HG03571 (cell line): ENCODE measurements at regions not wholly inside any gene's neighbourhood (a gene's known extent, or its start where the extent isn't known, plus 50 kb on each side); places are given as distances from the start of the nearest gene placed in this dataset.

ENCODE experiments used
- ATAC-seq: cut with Tn5 transposase; IDR thresholded peaks from one replicate; pipeline ENCODE4 v1.9.1; 2021; ENCODE audit not compliant: unreplicated experiment

- no peak for ATAC-seq
These were observed 107.4 kb upstream of the ESRRG start for GRCh38 chr1:216830424-216831210.

DNA sequence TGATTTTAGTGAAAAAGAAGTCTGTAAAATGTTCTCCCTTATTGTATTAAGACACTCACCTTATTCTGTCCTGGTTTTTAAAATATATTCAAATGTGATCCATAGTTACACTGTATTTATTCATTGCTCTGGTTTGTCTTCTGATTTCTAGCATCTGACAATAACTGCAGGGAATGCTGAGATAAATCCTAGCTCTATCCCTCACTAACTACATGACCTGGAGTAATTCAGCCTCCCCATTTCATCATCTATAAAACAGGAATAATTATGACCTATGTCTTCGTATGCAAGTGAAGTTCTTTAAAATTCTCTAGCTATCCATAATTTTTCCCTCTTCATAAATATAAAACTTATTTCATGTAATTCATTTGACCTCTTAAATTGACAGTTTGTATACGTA, 104.0 kb upstream of the ESRRG start:
- ATAC-seq = no peak

DNA sequence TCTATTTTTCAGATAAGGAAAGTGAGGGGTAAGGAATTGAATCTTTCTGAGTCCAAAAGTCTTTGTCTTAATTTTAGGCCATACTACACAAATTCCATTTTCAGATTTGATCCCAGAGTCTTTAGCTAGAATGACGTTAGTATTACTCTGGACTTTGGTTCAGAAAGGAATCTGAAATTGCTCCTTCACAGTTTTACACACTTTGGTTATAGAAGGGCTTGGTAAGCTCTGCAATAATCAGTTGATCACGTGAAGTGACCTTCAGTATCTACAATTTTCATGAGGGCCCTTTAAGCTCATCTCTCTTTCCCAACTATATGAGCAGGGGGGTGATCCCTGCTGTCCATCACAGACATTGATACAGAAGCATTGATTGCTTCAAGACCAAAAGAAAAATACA, 103.4 kb upstream of the ESRRG start:
- no peak for ATAC-seq

DNA sequence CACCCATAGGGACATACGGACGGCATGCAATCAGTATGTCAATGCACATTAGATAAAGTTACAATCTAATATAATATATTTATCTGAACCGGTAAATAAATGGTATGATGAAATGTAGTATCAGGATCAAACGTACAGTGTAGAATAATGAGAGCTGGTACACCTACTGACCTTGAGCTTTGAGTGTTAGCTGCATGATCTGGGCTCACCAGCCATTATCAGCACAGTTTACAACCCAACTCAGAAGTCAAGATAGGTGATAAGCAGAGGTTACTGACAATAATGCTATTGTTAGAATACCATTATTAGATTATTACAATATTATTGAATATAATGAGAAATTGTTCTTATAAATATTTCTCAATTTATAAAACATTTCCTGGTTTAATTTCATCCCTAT, 103.0 kb upstream of the ESRRG start:
- ATAC-seq = no peak

DNA sequence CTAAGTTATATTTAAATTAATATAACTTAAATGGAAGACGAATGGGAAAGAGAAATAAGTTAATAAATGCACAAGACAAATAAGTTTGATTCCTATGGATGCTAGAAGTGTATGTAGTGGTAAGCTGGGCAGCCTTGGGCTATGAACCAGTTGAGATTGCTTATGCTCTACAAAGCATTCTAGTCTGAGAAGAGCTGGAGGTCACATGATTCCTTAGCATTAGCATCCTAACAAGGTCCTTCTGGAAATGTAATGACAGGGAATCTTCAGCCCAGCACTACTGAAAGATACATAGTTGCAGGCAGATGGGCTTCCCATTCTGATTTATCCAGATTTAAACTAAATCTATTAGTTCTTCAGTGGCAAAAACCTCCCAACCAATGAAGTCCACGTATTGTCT, 102.3 kb upstream of the ESRRG start:
- no peak for ATAC-seq

DNA sequence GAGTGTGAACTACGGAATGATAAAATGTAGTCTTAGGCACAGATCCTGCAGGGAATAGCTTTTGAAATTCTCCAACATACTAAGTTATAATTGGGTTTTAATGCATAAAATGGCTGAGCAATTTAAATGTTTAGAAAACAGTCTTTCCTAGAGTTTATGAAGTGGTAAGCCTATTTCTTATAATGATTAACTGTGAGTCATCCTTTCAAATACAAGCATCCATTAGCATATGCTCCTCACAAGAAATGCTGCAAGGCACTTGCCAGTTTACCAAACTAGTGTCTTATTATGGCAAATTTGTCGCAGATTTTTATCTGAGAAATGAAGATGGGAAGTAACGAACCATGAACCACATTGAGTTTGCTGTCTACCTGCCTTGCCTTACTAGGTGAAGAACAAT, 101.3 kb upstream of the ESRRG start:
- ATAC-seq = no peak

DNA sequence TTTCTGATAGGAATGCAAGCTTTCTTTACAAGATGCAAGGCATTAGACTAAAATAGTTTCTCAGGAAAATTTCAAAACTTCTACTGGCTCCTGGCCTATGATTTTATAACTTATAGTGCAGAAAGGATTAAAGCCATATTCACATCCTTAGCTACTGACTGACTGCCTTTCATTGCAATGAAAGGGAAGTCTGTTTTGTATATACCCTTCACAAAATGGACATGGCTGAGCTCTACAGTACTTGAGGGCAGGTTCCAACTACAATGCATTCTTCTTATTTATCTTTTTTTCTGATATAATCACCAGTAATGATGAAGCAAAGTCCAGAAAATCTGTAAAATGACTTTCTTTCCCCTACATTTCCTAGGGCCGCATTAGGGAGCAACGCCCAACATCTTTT, 100.5 kb upstream of the ESRRG start:
- no peak for ATAC-seq

GRCh38 chr1:216822480-216822879, 99.3 kb upstream of the ESRRG start:
- no peak for ATAC-seq

GRCh38 chr1:216820345-216820744, 97.1 kb upstream of the ESRRG start:
- no peak for ATAC-seq

- ATAC-seq = no peak
These were observed 95.1 kb upstream of the ESRRG start for GRCh38 chr1:216818284-216818683.

DNA sequence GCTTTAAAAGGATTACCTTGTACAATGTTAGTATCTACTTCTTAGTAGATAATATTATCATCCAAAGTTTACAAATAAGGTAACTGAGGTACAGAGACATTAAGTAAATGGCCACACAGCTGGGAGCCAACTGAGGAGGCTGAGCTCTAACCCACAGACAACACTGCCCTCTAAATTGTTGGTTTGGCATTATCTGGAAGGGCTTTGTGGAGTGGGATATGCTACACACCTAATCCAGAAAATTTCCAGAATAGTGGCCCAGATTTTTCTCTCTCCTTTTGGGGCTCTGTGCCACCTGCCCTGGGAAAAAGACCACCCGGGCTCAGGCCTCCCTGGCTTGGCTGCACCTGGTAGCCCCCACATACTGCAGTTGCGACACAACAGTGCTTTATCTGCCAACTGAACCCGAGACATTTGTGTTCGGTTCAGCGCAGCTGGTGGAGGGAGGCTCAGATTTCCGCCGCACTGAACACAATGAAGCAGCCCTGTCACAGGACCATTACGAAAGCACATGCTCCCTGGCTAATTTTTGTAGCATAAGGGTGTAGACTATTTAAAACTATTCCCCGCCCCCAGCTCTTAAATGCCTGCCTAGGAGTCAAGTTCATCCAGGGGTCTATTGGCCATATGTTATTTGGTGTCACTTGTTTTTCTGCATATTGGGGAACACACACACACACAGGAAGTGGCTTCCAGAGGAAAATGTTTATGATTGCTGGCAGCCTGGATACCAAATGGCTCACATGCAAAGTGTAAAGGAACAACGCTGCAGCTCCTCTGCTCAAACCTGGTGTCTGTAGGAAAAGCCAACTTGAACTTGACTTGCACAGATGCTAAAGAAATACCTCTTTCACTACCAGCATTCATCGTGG, 92.3 kb upstream of the ESRRG start:
- ATAC-seq = no peak

DNA sequence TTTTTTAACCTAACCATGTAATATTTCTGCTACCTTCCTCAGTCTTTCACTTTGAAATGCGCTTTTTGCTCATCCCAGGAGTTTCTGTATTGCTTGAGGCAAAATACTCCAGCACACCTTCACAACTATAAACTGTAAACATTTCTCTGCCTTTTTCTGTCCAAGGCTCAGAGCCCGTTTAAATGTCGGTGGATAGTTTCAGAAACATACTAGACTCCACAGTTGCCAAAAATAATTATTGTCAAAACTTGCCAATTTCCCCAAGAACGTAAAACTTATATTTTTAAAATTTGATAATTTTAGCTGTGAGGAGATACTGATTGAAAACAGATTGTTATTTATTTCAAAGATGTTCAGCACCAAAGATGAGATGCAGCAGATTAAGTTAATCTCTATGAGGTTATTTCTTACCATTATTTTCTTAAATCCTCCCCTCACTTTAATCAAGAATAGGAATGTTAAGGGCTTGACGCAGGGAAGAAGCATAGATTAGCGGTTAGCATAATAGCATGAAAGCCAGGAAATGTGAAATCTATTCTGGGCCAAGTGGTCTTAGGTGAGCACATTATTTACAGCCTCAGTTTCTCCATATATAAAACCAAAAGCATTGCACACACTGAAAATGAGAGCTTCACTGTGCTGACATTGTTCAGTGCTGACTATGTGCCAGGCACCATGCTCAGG, 91.5 kb upstream of the ESRRG start:
- no peak for ATAC-seq

- ATAC-seq = no peak
These were observed 89.7 kb upstream of the ESRRG start for GRCh38 chr1:216812966-216813365.

GRCh38 chr1:216809649-216810048, 86.4 kb upstream of the ESRRG start:
- ATAC-seq = no peak

- ATAC-seq = no peak
These were observed 84.5 kb upstream of the ESRRG start for GRCh38 chr1:216807696-216808095.

DNA sequence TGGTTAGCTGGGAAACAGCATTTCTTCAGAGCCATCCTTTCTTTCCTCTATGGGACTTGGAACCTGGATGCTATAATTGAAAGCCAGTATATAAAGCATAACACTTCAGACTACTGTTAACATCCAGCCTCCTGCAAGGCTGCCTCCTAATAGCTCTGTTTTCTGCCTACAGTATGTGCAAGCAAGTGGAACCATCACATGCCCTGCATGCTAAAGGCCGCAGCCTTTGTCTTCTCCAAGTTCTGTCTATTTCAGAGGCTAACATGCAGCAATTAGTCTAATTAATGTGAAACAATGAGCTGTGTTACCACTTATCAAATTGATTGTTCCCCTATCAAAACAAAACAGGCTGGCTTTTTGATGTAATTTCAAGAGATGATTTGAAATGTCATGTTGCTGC, 82.7 kb upstream of the ESRRG start:
- no peak for ATAC-seq

DNA sequence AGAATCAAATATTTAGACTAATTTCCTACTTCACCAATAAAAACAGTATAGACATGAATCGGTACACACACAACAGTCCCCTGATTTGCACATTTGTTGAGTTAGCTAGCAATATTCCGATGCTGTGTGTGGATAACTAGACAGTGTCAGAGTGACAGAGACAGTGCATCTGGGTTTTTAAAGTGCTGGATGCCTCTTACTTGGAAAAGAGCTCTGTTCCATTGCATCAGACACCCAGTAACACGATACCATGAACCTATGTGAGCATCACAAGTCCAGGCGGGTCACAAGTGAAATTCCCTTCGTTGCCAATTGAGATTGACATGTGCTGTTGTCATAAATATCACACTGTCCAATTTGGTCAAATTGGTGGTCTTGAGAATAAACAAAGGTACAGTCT, 82.0 kb upstream of the ESRRG start:
- no peak for ATAC-seq

DNA sequence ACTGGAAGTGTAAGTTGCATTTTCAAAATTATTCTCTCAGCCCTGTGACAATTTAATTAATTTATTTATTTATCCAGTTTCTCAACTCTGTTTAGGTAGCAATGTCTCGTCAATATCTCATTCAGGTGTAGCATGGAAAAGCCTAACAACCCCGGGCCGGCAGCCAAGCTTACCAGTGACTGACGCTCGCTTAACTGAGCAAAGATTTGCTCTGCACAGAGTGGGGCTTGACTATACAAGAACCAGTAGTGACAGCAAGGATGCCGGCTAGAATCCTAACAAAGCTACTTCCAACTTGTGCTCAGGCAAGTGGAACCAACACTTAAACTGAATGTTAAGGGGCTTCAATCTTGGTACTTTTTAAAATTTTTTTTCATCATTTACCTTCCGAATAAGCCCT, 80.9 kb upstream of the ESRRG start:
- ATAC-seq = no peak

- no peak for ATAC-seq
These were observed 71.4 kb upstream of the ESRRG start for GRCh38 chr1:216794586-216794985.

DNA sequence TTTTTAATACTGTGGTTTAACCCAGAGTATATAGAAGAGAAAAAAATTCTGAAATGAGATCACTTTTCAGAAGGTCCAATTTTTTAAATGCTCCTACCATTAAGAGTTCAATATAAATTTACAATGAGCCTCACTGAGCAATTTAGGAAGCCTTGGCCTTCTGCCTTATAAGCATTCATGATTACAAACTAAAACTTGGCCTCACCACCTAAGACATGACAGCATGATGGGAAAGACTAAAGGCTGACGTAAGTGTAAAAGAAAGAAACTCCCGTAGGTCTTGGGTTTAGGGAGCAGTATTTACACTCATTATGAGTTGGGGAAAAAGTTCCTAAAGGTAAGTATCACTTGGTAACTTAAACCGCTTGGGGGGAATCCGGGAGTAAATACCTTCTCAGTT, 70.7 kb upstream of the ESRRG start:
- ATAC-seq = no peak

- ATAC-seq = no peak
These were observed 70.1 kb upstream of the ESRRG start for GRCh38 chr1:216793303-216793702.

DNA sequence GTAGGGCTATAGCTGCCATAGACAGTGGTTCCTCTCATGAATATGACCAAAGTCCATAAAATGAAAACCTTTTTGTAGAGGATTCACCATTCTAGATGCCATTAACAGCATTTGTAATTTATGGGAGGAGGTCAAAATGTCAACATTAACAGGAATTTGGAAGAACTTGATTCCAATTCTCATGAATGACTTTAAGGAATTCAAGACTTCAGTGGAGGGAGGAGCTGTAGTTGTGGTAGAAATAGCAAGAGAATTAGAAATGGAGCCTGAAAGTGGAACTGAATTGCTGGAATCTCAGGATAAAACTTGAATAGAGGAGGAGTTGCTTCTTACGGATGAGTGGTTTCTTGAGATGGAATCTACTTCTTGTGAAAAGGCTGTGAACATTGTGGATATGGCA, 65.4 kb upstream of the ESRRG start:
- ATAC-seq = no peak
